Vagina (tissue), 2 donors: ENCODE measurements at regions not wholly inside any gene's neighbourhood (a gene's known extent, or its start where the extent isn't known, plus 50 kb on each side); places are given as distances from the start of the nearest gene placed in this dataset.

Experiments
- DNase-seq, 2 donors: peaks; one replicate each; pipeline ENCODE4 v3.0.0-alpha.2; 2017; ENCODE audit errors: extremely low spot score in 2 of 2
- H3K27ac ChIP-seq: fragments of 200-600 bp; sonication (generic); one replicate; pipeline ENCODE4 v1.5.1; 2019
- H3K27me3 ChIP-seq: fragments of 200-600 bp; sonication (generic); one replicate; pipeline ENCODE4 v1.5.1; 2019
- H3K36me3 ChIP-seq, 2 donors: fragments of 200-600 bp; sonication (generic); one replicate each; pipeline ENCODE4 v1.5.1; 2017 to 2019
- H3K4me1 ChIP-seq: fragments of 200-600 bp; sonication (generic); one replicate; pipeline ENCODE4 v1.5.1; 2019
- H3K4me3 ChIP-seq, 2 donors: fragments of 200-600 bp; sonication (generic); 1 replicate in 1 of 2; 2 replicates in 1 of 2; pipeline ENCODE4 v1.5.1; 2016 to 2019
- H3K9me3 ChIP-seq: fragments of 200-600 bp; sonication (generic); one replicate; pipeline ENCODE4 v1.5.1; 2019
- POLR2A ChIP-seq, 2 donors: fragments of 450-650 bp; IDR thresholded peaks; one replicate each; pipeline ENCODE4 v1.6.1; 2017; ENCODE audit warnings: antibody characterized with exemption in 2 of 2, mild to moderate bottlenecking in 2 of 2, moderate library complexity in 2 of 2
- POLR2AphosphoS5 ChIP-seq, 2 donors: sonication (generic); formaldehyde crosslinking; IDR thresholded peaks; one replicate each; pipeline ENCODE4 v1.9.0; 2017; ENCODE audit warnings: antibody characterized with exemption in 2 of 2, mild to moderate bottlenecking in 2 of 2, low read depth in 1 of 2; ENCODE audit not compliant: insufficient read depth in 1 of 2
- intact Hi-C: fragments of 100-400 bp; cut with DNase I; formaldehyde crosslinking; loops from one replicate; pipeline ENCODE4 v1.15.1; 2023
- TF ChIP-seq, protein P1 (sequence below), 3 experiments: fragments of 450-650 bp in 2 of 3; fragments of 200-600 bp in 1 of 3; sonication (generic) in 1 of 3; IDR thresholded peaks; one replicate each; pipeline ENCODE4 v1.5.1; 2017 to 2019; ENCODE audit warnings: antibody characterized with exemption in 3 of 3, mild to moderate bottlenecking in 2 of 3, moderate library complexity in 2 of 3

DNA sequence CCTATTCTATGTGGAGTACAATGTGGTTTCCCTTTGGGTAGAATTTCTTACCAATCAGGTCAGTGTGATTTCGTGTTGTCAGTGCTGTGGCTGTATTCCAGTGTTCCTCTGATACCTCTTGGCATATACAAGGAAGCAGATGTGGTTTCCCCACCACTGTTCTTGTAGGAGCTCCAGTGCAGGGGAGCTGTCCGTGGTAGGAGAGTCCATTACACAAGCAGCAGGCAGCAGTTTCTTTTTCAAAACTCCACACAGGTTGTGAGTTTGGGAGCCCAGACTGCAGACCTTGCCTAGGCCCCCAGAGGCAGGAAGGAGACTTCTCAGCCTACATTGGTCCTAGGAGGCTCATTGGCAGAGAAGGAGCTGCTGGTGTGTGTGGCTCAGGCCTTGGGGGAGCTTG, 452.8 kb downstream of the AACS start:
- Histone ChIP-seq H3K27ac (no peak overlapping the region), H3K4me1 (no peaks in the 10 kb centered on the region), H3K27me3 (no peaks in the 10 kb centered on the region), H3K9me3 (no peaks in the 10 kb centered on the region), H3K4me3 (no peak overlapping the region), H3K36me3 (no peaks in the 10 kb centered on the region)
- intact Hi-C loops: no loop called here
- TF ChIP-seq, protein P1, sequence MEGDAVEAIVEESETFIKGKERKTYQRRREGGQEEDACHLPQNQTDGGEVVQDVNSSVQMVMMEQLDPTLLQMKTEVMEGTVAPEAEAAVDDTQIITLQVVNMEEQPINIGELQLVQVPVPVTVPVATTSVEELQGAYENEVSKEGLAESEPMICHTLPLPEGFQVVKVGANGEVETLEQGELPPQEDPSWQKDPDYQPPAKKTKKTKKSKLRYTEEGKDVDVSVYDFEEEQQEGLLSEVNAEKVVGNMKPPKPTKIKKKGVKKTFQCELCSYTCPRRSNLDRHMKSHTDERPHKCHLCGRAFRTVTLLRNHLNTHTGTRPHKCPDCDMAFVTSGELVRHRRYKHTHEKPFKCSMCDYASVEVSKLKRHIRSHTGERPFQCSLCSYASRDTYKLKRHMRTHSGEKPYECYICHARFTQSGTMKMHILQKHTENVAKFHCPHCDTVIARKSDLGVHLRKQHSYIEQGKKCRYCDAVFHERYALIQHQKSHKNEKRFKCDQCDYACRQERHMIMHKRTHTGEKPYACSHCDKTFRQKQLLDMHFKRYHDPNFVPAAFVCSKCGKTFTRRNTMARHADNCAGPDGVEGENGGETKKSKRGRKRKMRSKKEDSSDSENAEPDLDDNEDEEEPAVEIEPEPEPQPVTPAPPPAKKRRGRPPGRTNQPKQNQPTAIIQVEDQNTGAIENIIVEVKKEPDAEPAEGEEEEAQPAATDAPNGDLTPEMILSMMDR (IDR thresholded peaks at IDR 0.05): no peak
- no peak for TF ChIP-seq POLR2A (IDR thresholded peaks at IDR 0.05)
- no peak for TF ChIP-seq POLR2AphosphoS5 (IDR thresholded peaks at IDR 0.05; ENCODE audit: insufficient read depth in 1 of 2, low read depth in 1 of 2)
- no peak for DNase-seq

GRCh38 chr12:125519026-125519651, 453.9 kb downstream of the AACS start:
- Histone ChIP-seq H3K4me3 (no peak overlapping the region), H3K27me3 (no peaks in the 10 kb centered on the region), H3K4me1 (no peaks in the 10 kb centered on the region), H3K27ac (no peak overlapping the region), H3K36me3 (no peaks in the 10 kb centered on the region), H3K9me3 (no peaks in the 10 kb centered on the region)
- no peak for DNase-seq
- intact Hi-C loops: no loop called here
- TF ChIP-seq POLR2AphosphoS5 (IDR thresholded peaks at IDR 0.05; ENCODE audit: insufficient read depth in 1 of 2, low read depth in 1 of 2) (no peak), POLR2A (IDR thresholded peaks at IDR 0.05) (no peak)
- TF ChIP-seq, protein P1 (IDR thresholded peaks at IDR 0.05): no peak

- TF ChIP-seq POLR2AphosphoS5 (IDR thresholded peaks at IDR 0.05; ENCODE audit: insufficient read depth in 1 of 2, low read depth in 1 of 2) (no peak), POLR2A (IDR thresholded peaks at IDR 0.05) (no peak)
- TF ChIP-seq, protein P1 (IDR thresholded peaks at IDR 0.05): no peak
Measured at GRCh38 chr12:125525879-125526278, 460.6 kb downstream of the AACS start.

DNA sequence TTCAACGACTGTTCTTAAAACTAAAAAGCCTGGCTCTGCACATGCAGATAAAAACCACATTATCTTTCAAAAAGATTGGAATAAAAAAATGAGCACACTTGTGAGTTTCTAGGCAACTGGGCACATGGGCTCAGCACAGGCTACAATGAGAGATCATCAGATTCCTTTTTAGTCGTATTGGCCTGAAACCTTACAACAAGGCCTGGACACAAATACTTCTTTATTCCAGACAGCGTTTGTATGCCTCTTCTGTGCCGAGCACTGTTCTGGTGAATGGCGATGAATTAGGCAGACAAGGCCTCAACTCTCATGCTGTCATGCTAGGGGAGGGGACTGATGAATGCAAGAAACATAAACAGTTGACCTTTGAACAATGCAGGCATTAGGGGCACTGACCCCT, 463.0 kb downstream of the AACS start:
- intact Hi-C loops: no loop called here
- no peaks in the 10 kb centered on the region for H3K27me3 ChIP-seq
- H3K9me3 ChIP-seq: no peaks in the 10 kb centered on the region
- no peak for DNase-seq
- no peaks in the 10 kb centered on the region for H3K4me1 ChIP-seq
- H3K4me3 ChIP-seq: no peak overlapping the region
- no peak for TF ChIP-seq POLR2A (IDR thresholded peaks at IDR 0.05)
- TF ChIP-seq POLR2AphosphoS5 (IDR thresholded peaks at IDR 0.05; ENCODE audit: insufficient read depth in 1 of 2, low read depth in 1 of 2): no peak
- TF ChIP-seq, protein P1 (IDR thresholded peaks at IDR 0.05): no peak
- no peaks in the 10 kb centered on the region for H3K36me3 ChIP-seq
- H3K27ac ChIP-seq: no peak overlapping the region

More at GRCh38 chr12:125525879-125526278, 460.6 kb downstream of the AACS start:
- no peaks in the 10 kb centered on the region for H3K9me3 ChIP-seq
- intact Hi-C loops: no loop called here
- H3K4me1 ChIP-seq: no peaks in the 10 kb centered on the region
- no peak overlapping the region for H3K4me3 ChIP-seq
- H3K27ac ChIP-seq: no peak overlapping the region
- H3K27me3 ChIP-seq: no peaks in the 10 kb centered on the region
- DNase-seq: no peak
- H3K36me3 ChIP-seq: no peaks in the 10 kb centered on the region

DNA sequence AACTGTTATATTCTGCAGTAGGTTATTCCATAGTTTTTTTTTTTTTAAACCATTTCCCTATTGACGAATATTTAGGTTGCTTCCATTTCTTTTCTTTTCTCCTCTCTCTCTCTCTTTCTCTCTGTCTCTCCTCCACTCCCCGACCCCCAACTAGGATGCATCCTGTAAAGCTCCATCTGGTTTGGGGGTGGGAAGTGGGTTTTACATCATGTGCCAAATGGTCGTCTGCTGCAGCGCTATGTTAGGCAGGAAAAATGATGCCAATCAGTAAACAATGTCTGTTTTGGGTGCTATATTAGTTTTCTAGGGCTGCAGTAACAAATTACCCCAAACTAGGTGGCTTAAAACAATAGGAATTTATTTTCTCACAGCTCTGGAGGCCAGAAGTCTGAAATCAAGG, 465.0 kb downstream of the AACS start:
- intact Hi-C loops: no loop called here
- H3K4me1 ChIP-seq: no peaks in the 10 kb centered on the region
- TF ChIP-seq, protein P1 (IDR thresholded peaks at IDR 0.05): no peak
- TF ChIP-seq POLR2AphosphoS5 (IDR thresholded peaks at IDR 0.05; ENCODE audit: insufficient read depth in 1 of 2, low read depth in 1 of 2) (no peak), POLR2A (IDR thresholded peaks at IDR 0.05) (no peak)
- H3K27ac ChIP-seq: no peak overlapping the region
- H3K4me3 ChIP-seq: no peak overlapping the region
- H3K36me3 ChIP-seq: no peaks in the 10 kb centered on the region
- no peak for DNase-seq
- no peaks in the 10 kb centered on the region for H3K27me3 ChIP-seq
- no peaks in the 10 kb centered on the region for H3K9me3 ChIP-seq
